ENCODE measurements at regions not wholly inside any gene's neighbourhood (a gene's known extent, or its start where the extent isn't known, plus 50 kb on each side); places are given as distances from the start of the nearest gene placed in this dataset.

DNA sequence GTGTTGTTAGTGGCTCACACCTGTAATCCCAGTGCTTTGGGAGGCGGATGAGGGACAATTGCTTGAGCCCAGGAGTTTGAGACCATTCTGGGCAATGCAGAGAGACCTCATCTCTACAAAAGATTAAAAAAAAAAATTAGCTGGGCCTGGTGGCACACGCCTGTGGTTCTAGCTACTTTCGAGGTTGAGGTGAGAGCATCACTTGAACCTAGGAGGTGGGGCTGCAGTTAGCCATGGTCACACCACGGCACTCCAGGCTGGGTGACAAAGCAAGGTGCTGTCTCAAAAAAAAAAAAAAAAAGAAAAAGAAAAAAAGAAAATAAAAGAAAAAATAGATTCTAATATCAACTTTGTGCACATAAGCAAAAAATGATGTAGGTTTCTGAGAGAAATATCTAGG lies 1492.5 kb upstream of the TMEFF2 start:
- no peaks in the 10 kb centered on the region for H3K9me3 ChIP-seq (ENCODE audit: insufficient read depth in 2 of 2, low read depth in 1 of 2, low read length in 1 of 2)
- no peak overlapping the region for H4K8ac ChIP-seq (ENCODE audit: extremely low read depth, insufficient read depth, low read length)
- H3K4me3 ChIP-seq (ENCODE audit: extremely low read depth in 1 of 4, insufficient read depth in 2 of 4, low read depth in 3 of 4, low read length in 4 of 4), result no peak overlapping the region
- ChIA-PET CTCF (ENCODE audit: partially characterized antibody) (no interaction called here), POLR2A (ENCODE audit: partially characterized antibody) (no interaction called here)
- no peak overlapping the region for H3K4ac ChIP-seq (replicated peaks; ENCODE audit: insufficient read length, low read depth, low read length)
- no peak overlapping the region for H4K5ac ChIP-seq (ENCODE audit: insufficient read length, low read depth, low read length)
- no peaks in the 10 kb centered on the region for H3K36me3 ChIP-seq (ENCODE audit: control insufficient read depth in 2 of 4, insufficient read depth in 4 of 4, low read length in 3 of 4)
- no peak overlapping the region for H2AK5ac ChIP-seq (ENCODE audit: low read depth, low read length)
- H4K20me1 ChIP-seq (replicated peaks in 1 of 2; ENCODE audit: control insufficient read depth in 1 of 2, insufficient read depth in 2 of 2, low read length in 2 of 2), result no peaks in the 10 kb centered on the region
- WGBS, 2 experiments (ENCODE audit: extremely low coverage in 1 of 2, insufficient coverage in 1 of 2, insufficient read length in 1 of 2, insufficient replicate concordance in 2 of 2, low coverage in 1 of 2, low lambda C conversion rate in 2 of 2, missing lambda C conversion rate in 1 of 2), result 99% methylated on average over 4 of the region's 4 CpGs; no CpG with 5 or more reads in 1 of the 2 experiments
- H3K27me3 ChIP-seq (replicated peaks in 1 of 4; ENCODE audit: control insufficient read depth in 3 of 4, extremely low read depth in 1 of 4, insufficient read depth in 3 of 4, low read length in 3 of 4), result no peaks in the 10 kb centered on the region
- H2BK15ac ChIP-seq (ENCODE audit: low read length), result no peak overlapping the region
- no peak overlapping the region for H2BK12ac ChIP-seq (ENCODE audit: low read depth, low read length)
- no peak overlapping the region for H2BK20ac ChIP-seq (ENCODE audit: low read length)
- no peaks in the 10 kb centered on the region for H3K23me2 ChIP-seq (ENCODE audit: low read depth, low read length)
- H4K91ac ChIP-seq (replicated peaks; ENCODE audit: insufficient read length, low read length), result no peak overlapping the region
- H3K79me1 ChIP-seq (ENCODE audit: low read depth, low read length), result no peaks in the 10 kb centered on the region
- no peak overlapping the region for H3K9ac ChIP-seq (replicated peaks in 1 of 4; ENCODE audit: extremely low read depth in 1 of 4, low read depth in 3 of 4, low read length in 3 of 4)
- H2BK120ac ChIP-seq (replicated peaks; ENCODE audit: low read depth, low read length), result no peak overlapping the region
- H3K56ac ChIP-seq (replicated peaks; ENCODE audit: insufficient read length, low read depth, low read length), result no peak overlapping the region
- no peak overlapping the region for H3K14ac ChIP-seq (ENCODE audit: insufficient read length)
- no peak overlapping the region for H3K18ac ChIP-seq (ENCODE audit: extremely low read depth, low read length)
- H3K79me2 ChIP-seq (ENCODE audit: control insufficient read depth in 1 of 2, insufficient read depth in 2 of 2, low read length in 2 of 2), result no peaks in the 10 kb centered on the region
- H3K27ac ChIP-seq (ENCODE audit: low read depth, low read length), result no peak overlapping the region
- no peak overlapping the region for H3K4me2 ChIP-seq (ENCODE audit: insufficient read depth in 1 of 2, low read depth in 2 of 2, low read length in 2 of 2)
- no peak overlapping the region for H2AFZ ChIP-seq (ENCODE audit: low read length)
- H3K23ac ChIP-seq (ENCODE audit: insufficient read length), result no peak overlapping the region
- no peak for DNase-seq (ENCODE audit: low read depth in 1 of 2, low spot score in 2 of 2)
- H3K4me1 ChIP-seq (replicated peaks in 1 of 4; ENCODE audit: control insufficient read depth in 3 of 4, insufficient read depth in 4 of 4, low read length in 3 of 4), result no peaks in the 10 kb centered on the region; a peak in 1 of 7 replicates
- FAIRE-seq, result no peak
- H2BK5ac ChIP-seq (ENCODE audit: low read depth, low read length), result no peak overlapping the region
- no peak for TF ChIP-seq EP300 (IDR thresholded peaks at IDR 0.05; ENCODE audit: borderline replicate concordance in 1 of 2, low read depth in 2 of 2, low read length in 2 of 2)
- TF ChIP-seq CBX5 (IDR thresholded peaks at IDR 0.05; ENCODE audit: low read depth, low read length), result no peak
- no peak for TF ChIP-seq TCF12 (IDR thresholded peaks at IDR 0.05; ENCODE audit: low read depth, low read length)
- no peak for TF ChIP-seq TAF1 (IDR thresholded peaks at IDR 0.05; ENCODE audit: low read depth, low read length)
- no peak for TF ChIP-seq NRF1 (IDR thresholded peaks at IDR 0.05; ENCODE audit: low read depth, low read length)
- TF ChIP-seq USF2 (IDR thresholded peaks at IDR 0.05; ENCODE audit: low read length), result no peak
- no peak for TF ChIP-seq SP2 (IDR thresholded peaks at IDR 0.05; ENCODE audit: low read length)
- TF ChIP-seq SUZ12 (IDR thresholded peaks at IDR 0.05; ENCODE audit: low read length), result no peak
- TF ChIP-seq SIN3A (conservative IDR thresholded peaks at IDR 0.05 in 1 of 2, IDR thresholded peaks at IDR 0.05 in 1 of 2; ENCODE audit: low read depth in 1 of 2, low read length in 2 of 2), result no peak
- TF ChIP-seq, protein P1, sequence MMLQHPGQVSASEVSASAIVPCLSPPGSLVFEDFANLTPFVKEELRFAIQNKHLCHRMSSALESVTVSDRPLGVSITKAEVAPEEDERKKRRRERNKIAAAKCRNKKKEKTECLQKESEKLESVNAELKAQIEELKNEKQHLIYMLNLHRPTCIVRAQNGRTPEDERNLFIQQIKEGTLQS (IDR thresholded peaks at IDR 0.05; ENCODE audit: insufficient read depth, low read depth, low read length), result no peak
- no peak for TF ChIP-seq FOSL1 (IDR thresholded peaks at IDR 0.05; ENCODE audit: insufficient read depth, low read depth, low read length)
- TF ChIP-seq RFX5 (IDR thresholded peaks at IDR 0.05; ENCODE audit: borderline replicate concordance, low read depth, low read length), result no peak
- TF ChIP-seq CEBPB (IDR thresholded peaks at IDR 0.05; ENCODE audit: low read depth, low read length), result no peak
- TF ChIP-seq EZH2 (IDR thresholded peaks at IDR 0.05; ENCODE audit: low read depth, low read length, severe bottlenecking), result no peak
